Pulmonary artery endothelial cell (primary cell): ENCODE measurements at regions not wholly inside any gene's neighbourhood (a gene's known extent, or its start where the extent isn't known, plus 50 kb on each side); places are given as distances from the start of the nearest gene placed in this dataset.
"Not testable (repeated sequence)": the region's sequence is repeated elsewhere in the genome, so short reads cannot be mapped to it uniquely, and the experiment has no call there.

ENCODE experiments used
- DNase-seq: peaks from one replicate; pipeline ENCODE4 v3.0.0-alpha.2; 2011; ENCODE audit warnings: low read depth, low spot score

- DNase-seq: no peak
These were observed 393.3 kb downstream of the THBS2 start for GRCh38 chr6:168860341-168860740.

DNA sequence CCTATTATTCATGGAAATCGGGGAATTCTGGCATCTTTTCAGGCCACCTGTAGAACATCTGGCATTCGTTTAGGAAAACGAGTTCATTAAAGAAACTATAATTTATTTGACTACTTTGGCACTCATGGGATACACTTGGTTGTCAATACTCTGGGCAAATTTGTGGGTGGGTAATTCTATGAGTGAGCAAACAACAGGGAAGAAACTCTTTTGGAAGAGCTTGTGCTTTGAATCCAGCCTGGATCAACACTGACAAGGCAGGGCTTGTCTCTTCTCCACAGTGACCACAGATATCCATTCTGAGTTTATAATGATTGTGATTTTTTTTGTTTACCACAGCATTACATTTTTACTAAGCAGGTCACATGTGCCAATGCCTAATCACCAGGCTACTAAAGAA lies 394.7 kb downstream of the THBS2 start:
- no peak for DNase-seq

GRCh38 chr6:168856914-168857313 lies 396.7 kb downstream of the THBS2 start:
- no peak for DNase-seq

- no peak for DNase-seq
These were observed 401.2 kb downstream of the THBS2 start for GRCh38 chr6:168852376-168852884.

DNA sequence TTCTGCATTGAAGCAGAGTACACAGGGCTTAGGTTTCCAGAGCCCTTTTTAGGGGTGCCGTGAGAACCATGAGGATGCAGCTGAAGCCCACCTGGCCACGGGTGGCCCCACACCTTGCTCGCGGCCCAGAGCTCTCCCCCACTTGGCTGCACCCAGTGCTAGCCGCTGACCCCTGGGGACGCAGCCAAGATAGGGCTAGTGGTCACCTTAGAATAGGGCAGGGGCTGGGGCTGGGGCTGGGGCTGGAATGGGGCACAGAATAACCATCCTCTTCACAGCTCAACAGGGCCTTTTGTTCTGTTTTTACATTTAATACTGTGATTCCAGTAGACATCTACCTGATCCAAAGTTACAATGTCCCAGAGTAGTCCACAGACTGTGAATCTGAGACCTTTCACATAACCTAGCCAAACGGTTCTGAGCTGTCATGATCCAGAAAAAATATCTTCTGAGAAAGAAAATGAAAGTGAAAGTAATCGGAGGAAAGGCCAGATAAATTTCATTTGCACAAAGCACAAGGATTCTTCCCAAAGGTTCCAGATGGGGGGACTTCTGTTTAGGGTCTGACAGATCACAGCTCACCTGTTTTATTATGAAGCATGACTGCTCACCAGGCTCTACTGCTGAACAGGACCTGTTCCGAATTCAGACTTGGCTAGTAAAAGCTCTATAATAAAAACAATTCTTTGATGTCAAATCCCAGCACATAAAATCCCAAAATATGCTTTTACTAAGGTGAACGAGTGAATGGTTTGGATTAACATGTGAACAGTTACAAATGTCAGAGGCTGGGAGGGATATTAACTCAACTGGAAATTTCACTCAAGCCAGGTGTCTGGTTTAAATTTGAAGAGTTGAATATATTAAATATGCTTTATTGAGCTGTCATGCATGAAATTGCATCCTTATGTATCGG lies 401.9 kb downstream of the THBS2 start:
- DNase-seq: no peak

GRCh38 chr6:168850027-168850736 lies 403.5 kb downstream of the THBS2 start:
- not testable (repeated sequence) for DNase-seq

- no peak for DNase-seq
These were observed 404.2 kb downstream of the THBS2 start for GRCh38 chr6:168849459-168849858.

DNA sequence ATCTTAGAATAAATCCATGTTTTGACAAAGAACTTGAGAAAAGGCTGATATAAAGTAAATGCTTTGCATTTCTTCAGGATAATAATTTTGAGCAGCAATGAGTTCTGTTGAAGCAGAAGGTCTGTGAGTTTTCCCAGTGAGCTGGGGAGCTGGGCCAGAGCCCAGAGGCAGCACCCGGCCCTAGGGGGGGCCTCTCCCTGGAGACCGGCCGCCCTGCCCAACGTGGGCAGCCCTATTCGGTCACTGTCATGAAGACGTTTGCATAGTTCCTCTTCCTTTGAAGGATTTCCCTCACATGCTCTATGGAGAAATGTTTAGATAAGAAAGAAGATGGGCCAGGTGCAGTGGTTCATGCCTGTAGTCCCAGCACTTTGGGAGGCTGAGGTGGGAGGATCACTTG lies 404.8 kb downstream of the THBS2 start:
- DNase-seq: no peak

- DNase-seq: no peak
These were observed 404.0 kb downstream of the SMOC2 start for GRCh38 chr6:168844821-168845609.

- not testable (repeated sequence) for DNase-seq
These were observed 401.7 kb downstream of the SMOC2 start for GRCh38 chr6:168842632-168843212.

DNA sequence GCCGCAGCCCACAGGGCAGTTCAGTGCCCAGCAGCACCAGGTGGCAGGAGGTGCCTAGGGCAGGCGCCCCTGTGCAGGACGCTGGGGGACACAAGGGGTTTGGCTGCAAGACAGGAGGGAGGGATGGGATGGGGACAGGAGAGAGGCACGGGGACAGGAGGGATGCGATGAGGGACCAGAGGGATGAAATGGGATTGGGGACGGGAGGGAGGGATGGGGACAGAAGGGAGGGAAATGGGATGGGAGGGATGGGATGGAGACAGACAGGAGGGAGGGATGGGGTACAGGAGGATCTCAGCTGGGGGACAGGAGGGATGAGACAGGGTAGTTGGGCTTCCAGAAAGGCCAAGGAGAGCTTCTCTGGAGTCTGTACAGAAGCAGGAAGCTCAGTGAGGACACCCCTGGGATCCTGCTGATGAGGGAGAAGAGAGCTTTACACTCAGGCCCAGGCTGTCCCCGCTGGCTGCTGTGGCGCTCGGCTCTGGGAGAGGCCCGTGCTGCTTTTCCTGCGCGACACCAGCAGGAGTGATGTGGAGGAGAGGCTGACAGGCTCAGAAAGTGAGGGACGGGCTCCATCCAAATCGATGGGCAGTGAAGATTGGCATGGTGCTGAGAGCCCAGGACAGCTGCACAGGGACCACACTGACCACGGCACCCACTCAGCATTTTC lies 400.8 kb downstream of the SMOC2 start:
- no peak for DNase-seq

GRCh38 chr6:168840932-168841331 lies 399.9 kb downstream of the SMOC2 start:
- not testable (repeated sequence) for DNase-seq

- DNase-seq: not testable (repeated sequence)
These were observed 399.3 kb downstream of the SMOC2 start for GRCh38 chr6:168840299-168840698.

DNA sequence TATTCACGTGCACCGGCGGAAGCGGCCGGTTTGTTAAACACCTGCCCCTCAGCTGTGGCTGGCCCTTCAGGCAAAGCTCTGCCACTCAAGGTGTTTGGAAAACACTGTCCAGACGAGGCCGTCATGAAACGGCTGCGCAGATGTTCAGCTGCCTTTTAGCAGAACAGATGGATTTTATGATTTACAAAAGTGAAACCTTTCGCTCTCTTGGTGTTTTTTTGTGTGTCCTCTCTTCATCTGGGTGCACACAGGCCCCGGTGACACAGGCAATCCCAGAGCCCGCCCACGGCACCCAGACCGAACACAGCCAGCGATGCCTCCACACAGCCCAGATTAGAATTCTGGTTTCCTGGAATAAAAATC lies 397.0 kb downstream of the SMOC2 start:
- DNase-seq: no peak

GRCh38 chr6:168837254-168838036 lies 396.5 kb downstream of the SMOC2 start:
- DNase-seq: no peak

DNA sequence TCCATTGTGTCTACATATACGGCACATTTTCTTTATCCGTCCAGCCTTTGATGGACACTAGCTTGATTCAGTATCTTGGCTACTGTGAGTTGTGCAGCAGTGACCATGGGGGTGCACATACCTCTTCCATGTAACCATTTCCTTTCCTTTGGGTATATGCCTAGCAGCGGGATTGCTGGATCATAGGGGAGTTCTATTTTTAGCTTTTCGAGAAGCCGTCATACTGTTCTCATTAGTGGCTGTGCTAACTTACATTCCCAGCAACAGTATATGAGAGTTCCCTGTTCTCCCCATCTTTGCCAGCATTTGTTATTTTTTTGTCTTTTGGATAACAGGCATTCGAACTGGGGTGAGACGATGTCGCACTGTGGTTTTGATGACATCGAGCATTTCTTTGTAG lies 395.0 kb downstream of the SMOC2 start:
- no peak for DNase-seq

GRCh38 chr6:168834801-168835200 lies 393.8 kb downstream of the SMOC2 start:
- DNase-seq: no peak

GRCh38 chr6:168834042-168834587 lies 393.1 kb downstream of the SMOC2 start:
- no peak for DNase-seq

- no peak for DNase-seq
These were observed 387.8 kb downstream of the SMOC2 start for GRCh38 chr6:168828800-168829199.

GRCh38 chr6:168828035-168828434 lies 387.1 kb downstream of the SMOC2 start:
- DNase-seq: no peak
